ENCODE measurements at regions not wholly inside any gene's neighbourhood (a gene's known extent, or its start where the extent isn't known, plus 50 kb on each side); places are given as distances from the start of the nearest gene placed in this dataset.

- TF ChIP-seq ZNF404 (tag by site-specific recombination; IDR thresholded peaks at IDR 0.05) (no peak), ZNF114 (tag by site-specific recombination; IDR thresholded peaks at IDR 0.05) (no peak)
- Histone ChIP-seq H3K27ac (ENCODE audit: extremely low read depth, low read depth, low read length) (no peak overlapping the region), H3K4me3 (ENCODE audit: low read depth, low read length) (no peak overlapping the region), H3K4me1 (ENCODE audit: control insufficient read depth, insufficient read depth, low read length) (no peaks in the 10 kb centered on the region; the same call in 1 of the 2 replicates), H3K9me3 (ENCODE audit: control insufficient read depth, insufficient read depth, low read depth, low read length) (no peaks in the 10 kb centered on the region), H3K36me3 (ENCODE audit: control insufficient read depth in 2 of 2, insufficient read depth in 1 of 2, low read length in 2 of 2) (no peaks in the 10 kb centered on the region)
- ChIA-PET CTCF (interaction anchor here (0.7 to 1.1 kb wide), 2 partner anchors 29 to 307 kb away, joined by 3 to 4 read pairs; no protein-coding TSS in a partner anchor), POLR2A (no interaction called here)
These were observed 478.6 kb upstream of the KLF6 start for GRCh38 chr10:4263601-4263921.

- no peak overlapping the region for H3K27ac ChIP-seq (ENCODE audit: extremely low read depth, low read depth, low read length)
- POLR2A ChIA-PET: no interaction called here
These were observed 478.0 kb upstream of the KLF6 start for GRCh38 chr10:4262870-4263600.

GRCh38 chr10:4262449-4262848, 477.4 kb upstream of the KLF6 start:
- CTCF ChIA-PET: no interaction called here
- POLR2A ChIA-PET: no interaction called here
- Histone ChIP-seq H3K27ac (ENCODE audit: extremely low read depth, low read depth, low read length) (no peak overlapping the region), H3K36me3 (ENCODE audit: control insufficient read depth in 2 of 2, insufficient read depth in 1 of 2, low read length in 2 of 2) (no peaks in the 10 kb centered on the region), H3K4me3 (ENCODE audit: low read depth, low read length) (no peak overlapping the region), H3K9me3 (ENCODE audit: control insufficient read depth, insufficient read depth, low read depth, low read length) (no peaks in the 10 kb centered on the region), H3K4me1 (ENCODE audit: control insufficient read depth, insufficient read depth, low read length) (no peaks in the 10 kb centered on the region; the same call in 1 of the 2 replicates)
- TF ChIP-seq ZNF76 (tag by site-specific recombination; IDR thresholded peaks at IDR 0.05; ENCODE audit: borderline replicate concordance, low read depth) (no peak), KLF9 (tag by site-specific recombination; IDR thresholded peaks at IDR 0.05; ENCODE audit: low read depth) (no peak), ZNF473 (tag by site-specific recombination; IDR thresholded peaks at IDR 0.05) (no peak), ZNF157 (tag by site-specific recombination; IDR thresholded peaks at IDR 0.05) (no peak), ZBTB6 (tag by site-specific recombination; IDR thresholded peaks at IDR 0.05) (no peak), BCL6B (tag by site-specific recombination; IDR thresholded peaks at IDR 0.05) (no peak), ZNF362 (tag by site-specific recombination; IDR thresholded peaks at IDR 0.05) (no peak), ZNF501 (tag by site-specific recombination; IDR thresholded peaks at IDR 0.05) (no peak), ZNF843 (tag by site-specific recombination; IDR thresholded peaks at IDR 0.05) (no peak), ZNF423 (tag by site-specific recombination; IDR thresholded peaks at IDR 0.05) (no peak), KLF1 (tag by site-specific recombination; IDR thresholded peaks at IDR 0.05) (no peak), ZNF114 (tag by site-specific recombination; IDR thresholded peaks at IDR 0.05) (no peak), ZNF529 (tag by site-specific recombination; IDR thresholded peaks at IDR 0.05; ENCODE audit: insufficient replicate concordance) (no peak), ZNF571 (tag by site-specific recombination; IDR thresholded peaks at IDR 0.05) (no peak), ZNF133 (tag by site-specific recombination; IDR thresholded peaks at IDR 0.05) (no peak), ZBTB20 (tag by site-specific recombination; IDR thresholded peaks at IDR 0.05) (no peak), ZNF324 (tag by site-specific recombination; IDR thresholded peaks at IDR 0.05) (no peak), ZNF2 (tag by site-specific recombination; IDR thresholded peaks at IDR 0.05) (no peak), ZNF214 (tag by site-specific recombination; IDR thresholded peaks at IDR 0.05; ENCODE audit: borderline replicate concordance) (no peak), ZBTB44 (tag by site-specific recombination; IDR thresholded peaks at IDR 0.05) (no peak)

More at GRCh38 chr10:4262870-4263600, 478.0 kb upstream of the KLF6 start:
- CTCF ChIA-PET: interaction anchor here (0.7 to 1.1 kb wide), 2 partner anchors 30 to 306 kb away, joined by 3 to 4 read pairs; no protein-coding TSS in a partner anchor
- TF ChIP-seq KLF16 (tag by site-specific recombination; IDR thresholded peaks at IDR 0.05) (no peak), ZNF677 (tag by site-specific recombination; IDR thresholded peaks at IDR 0.05) (peak; percentile 53; the same call in 1 of the 2 replicates)
- no peaks in the 10 kb centered on the region for H3K36me3 ChIP-seq (ENCODE audit: control insufficient read depth in 2 of 2, insufficient read depth in 1 of 2, low read length in 2 of 2)
- no peaks in the 10 kb centered on the region for H3K9me3 ChIP-seq (ENCODE audit: control insufficient read depth, insufficient read depth, low read depth, low read length)
- no peaks in the 10 kb centered on the region; the same call in 1 of the 2 replicates for H3K4me1 ChIP-seq (ENCODE audit: control insufficient read depth, insufficient read depth, low read length)
- no peak overlapping the region for H3K4me3 ChIP-seq (ENCODE audit: low read depth, low read length)
